M059J (cell line): ENCODE measurements at regions not wholly inside any gene's neighbourhood (a gene's known extent, or its start where the extent isn't known, plus 50 kb on each side); places are given as distances from the start of the nearest gene placed in this dataset.

Source experiments
- DNase-seq: peaks from one replicate; pipeline ENCODE4 v3.0.0-alpha.2; 2012; ENCODE audit warnings: low read depth

GRCh38 chr3:150168698-150169097 lies 198.0 kb upstream of the PFN2 start:
- peak; percentile 46 for DNase-seq

GRCh38 chr3:150165396-150166094 lies 194.8 kb upstream of the PFN2 start:
- no peak for DNase-seq

GRCh38 chr3:150161011-150161410 lies 190.3 kb upstream of the PFN2 start:
- no peak for DNase-seq

- DNase-seq: peak; percentile 44
Measured at GRCh38 chr3:150158943-150159625, 188.4 kb upstream of the PFN2 start.

- no peak for DNase-seq
Measured at GRCh38 chr3:150152567-150152966, 181.9 kb upstream of the PFN2 start.

- peak; percentile 21 for DNase-seq
Measured at GRCh38 chr3:150150633-150151032, 179.9 kb upstream of the PFN2 start.

GRCh38 chr3:150149651-150150051 lies 179.0 kb upstream of the PFN2 start:
- peak; percentile 60 for DNase-seq

- DNase-seq: no peak
Measured at GRCh38 chr3:150148227-150148626, 177.5 kb upstream of the PFN2 start.

- DNase-seq: peak; percentile 91
Measured at GRCh38 chr3:150147776-150148175, 177.1 kb upstream of the PFN2 start.

GRCh38 chr3:150146991-150147761 lies 176.5 kb upstream of the PFN2 start:
- peak; percentile 99 for DNase-seq

GRCh38 chr3:150145659-150146058 lies 175.0 kb upstream of the PFN2 start:
- peak; percentile 66 for DNase-seq

- no peak for DNase-seq
Measured at GRCh38 chr3:150144191-150144708, 173.6 kb upstream of the PFN2 start.

GRCh38 chr3:150142936-150143335 lies 172.2 kb upstream of the PFN2 start:
- DNase-seq: peak; percentile 17

- DNase-seq: no peak
Measured at GRCh38 chr3:150141790-150142326, 171.2 kb upstream of the PFN2 start.

GRCh38 chr3:150140614-150141321 lies 170.1 kb upstream of the PFN2 start:
- DNase-seq: no peak

GRCh38 chr3:150138824-150139223 lies 168.1 kb upstream of the PFN2 start:
- no peak for DNase-seq

GRCh38 chr3:150136242-150136641 lies 165.5 kb upstream of the PFN2 start:
- DNase-seq: no peak

GRCh38 chr3:150135287-150135721 lies 164.6 kb upstream of the PFN2 start:
- no peak for DNase-seq

- peak; percentile 22 for DNase-seq
Measured at GRCh38 chr3:150133293-150133692, 162.6 kb upstream of the PFN2 start.

GRCh38 chr3:150132101-150132749 lies 161.5 kb upstream of the PFN2 start:
- peak; percentile 77 for DNase-seq

GRCh38 chr3:150131663-150132062 lies 161.0 kb upstream of the PFN2 start:
- DNase-seq: no peak
